Dendritic cell treated with granulocyte-macrophage colony-stimulating factor and Interleukin-4, amounts not matched to agents 40 ng/mL and 50 ng/mL, for 4 days (primary cell): ENCODE measurements at regions not wholly inside any gene's neighbourhood (a gene's known extent, or its start where the extent isn't known, plus 50 kb on each side); places are given as distances from the start of the nearest gene placed in this dataset.

Experiments used
- H3K27ac Mint-ChIP-seq: one replicate; pipeline ENCODE4 v1.8.0; 2022; ENCODE audit warnings: mild to moderate bottlenecking, mixed read lengths
- H3K27me3 Mint-ChIP-seq: one replicate; pipeline ENCODE4 v1.8.0; 2022; ENCODE audit warnings: mild to moderate bottlenecking, mixed read lengths
- H3K36me3 Mint-ChIP-seq: one replicate; pipeline ENCODE4 v1.8.0; 2022; ENCODE audit warnings: low read depth, mixed read lengths
- H3K4me1 Mint-ChIP-seq: one replicate; pipeline ENCODE4 v1.8.0; 2022; ENCODE audit warnings: low read depth, mixed read lengths
- H3K4me3 Mint-ChIP-seq: one replicate; pipeline ENCODE4 v1.8.0; 2022; ENCODE audit warnings: mild to moderate bottlenecking, moderate library complexity, mixed read lengths
- H3K9me3 Mint-ChIP-seq: one replicate; pipeline ENCODE4 v1.8.0; 2022; ENCODE audit warnings: mixed read lengths
- intact Hi-C: fragments of 100-400 bp; cut with micrococcal nuclease; formaldehyde crosslinking; loops from one replicate; pipeline ENCODE4 v1.15.0; 2022

DNA sequence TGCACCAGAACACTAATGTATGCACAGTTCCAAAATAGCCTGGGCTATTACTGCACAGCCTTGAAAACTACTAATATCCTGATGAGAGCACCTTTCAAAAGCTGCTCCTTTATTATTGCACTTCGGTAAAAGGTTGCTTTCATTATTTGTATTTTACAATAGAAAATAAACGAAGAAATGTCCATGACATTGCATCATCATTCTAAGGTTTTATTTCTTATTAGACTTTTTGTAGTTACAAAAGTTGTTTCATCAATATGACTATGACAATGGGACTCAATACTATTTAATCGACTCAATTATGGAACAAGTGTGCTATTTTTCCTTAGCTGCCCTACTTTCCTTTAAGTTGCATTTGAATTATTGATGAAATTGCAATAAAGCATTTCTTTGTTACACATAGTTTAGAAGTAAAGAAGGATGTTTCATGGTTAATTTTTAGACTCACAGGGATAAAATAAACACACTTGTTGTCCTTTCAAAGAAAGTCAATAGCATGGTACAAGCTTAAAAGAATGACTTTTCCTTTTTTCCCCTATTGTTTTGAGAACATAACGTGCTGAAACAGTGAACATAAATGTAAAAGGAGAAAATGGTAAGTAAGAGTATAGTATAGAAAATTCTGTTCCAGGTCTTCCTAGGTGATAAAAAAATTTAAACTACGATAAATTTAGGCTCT, 407.6 kb downstream of the BCAT1 start:
- H3K36me3 Mint-ChIP-seq = no peaks in the 10 kb centered on the region
- no peaks in the 10 kb centered on the region for H3K9me3 Mint-ChIP-seq
- no peak overlapping the region for H3K27ac Mint-ChIP-seq
- H3K27me3 Mint-ChIP-seq = no peaks in the 10 kb centered on the region
- intact Hi-C loops = no loop called here
- H3K4me1 Mint-ChIP-seq = no peaks in the 10 kb centered on the region
- no peak overlapping the region for H3K4me3 Mint-ChIP-seq

GRCh38 chr12:24539646-24540045, 409.3 kb downstream of the BCAT1 start:
- no peak overlapping the region for H3K4me3 Mint-ChIP-seq
- no peaks in the 10 kb centered on the region for H3K9me3 Mint-ChIP-seq
- no peak overlapping the region for H3K27ac Mint-ChIP-seq
- H3K36me3 Mint-ChIP-seq = no peaks in the 10 kb centered on the region
- intact Hi-C loops = no loop called here
- no peaks in the 10 kb centered on the region for H3K4me1 Mint-ChIP-seq
- H3K27me3 Mint-ChIP-seq = no peaks in the 10 kb centered on the region

DNA sequence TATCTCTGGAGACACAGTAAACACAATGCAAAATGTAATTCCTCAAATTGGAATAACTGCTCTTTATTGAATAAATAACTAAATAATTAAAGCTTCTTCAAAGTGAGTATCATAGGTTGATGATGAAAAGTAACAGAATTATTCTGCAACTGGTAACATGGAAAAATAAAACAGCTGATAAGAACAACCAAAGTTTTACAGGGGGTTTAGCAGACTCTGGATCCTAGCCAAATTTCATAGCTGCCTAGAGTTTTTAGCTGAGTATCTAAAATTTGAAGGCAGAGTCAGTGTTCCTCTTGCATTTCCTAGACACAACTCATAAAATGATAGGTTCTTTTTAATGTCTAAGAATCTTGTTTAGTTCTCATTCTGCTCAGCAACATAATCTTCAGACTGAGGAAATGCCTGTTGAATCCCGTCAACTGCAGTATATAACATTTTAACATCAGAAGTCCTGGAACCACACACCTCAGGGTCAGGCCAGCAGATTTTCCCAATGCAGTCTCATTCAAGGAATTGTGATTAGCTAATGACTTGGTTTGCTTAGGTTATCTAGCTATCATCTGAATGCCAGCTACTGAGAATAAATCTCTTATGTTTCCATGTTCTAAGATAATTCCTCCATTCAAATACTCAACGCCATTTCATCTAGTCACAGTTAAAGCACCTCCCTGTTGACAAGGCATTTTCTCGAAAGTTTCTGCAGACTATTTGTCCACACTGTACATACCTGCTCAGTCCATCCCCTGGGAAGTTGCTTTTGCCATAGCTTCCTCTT, 411.6 kb downstream of the BCAT1 start:
- intact Hi-C loops = no loop called here
- Mint-ChIP-seq H3K27me3 (no peaks in the 10 kb centered on the region), H3K4me3 (no peak overlapping the region), H3K9me3 (no peaks in the 10 kb centered on the region), H3K4me1 (no peaks in the 10 kb centered on the region), H3K27ac (no peak overlapping the region), H3K36me3 (no peaks in the 10 kb centered on the region)

DNA sequence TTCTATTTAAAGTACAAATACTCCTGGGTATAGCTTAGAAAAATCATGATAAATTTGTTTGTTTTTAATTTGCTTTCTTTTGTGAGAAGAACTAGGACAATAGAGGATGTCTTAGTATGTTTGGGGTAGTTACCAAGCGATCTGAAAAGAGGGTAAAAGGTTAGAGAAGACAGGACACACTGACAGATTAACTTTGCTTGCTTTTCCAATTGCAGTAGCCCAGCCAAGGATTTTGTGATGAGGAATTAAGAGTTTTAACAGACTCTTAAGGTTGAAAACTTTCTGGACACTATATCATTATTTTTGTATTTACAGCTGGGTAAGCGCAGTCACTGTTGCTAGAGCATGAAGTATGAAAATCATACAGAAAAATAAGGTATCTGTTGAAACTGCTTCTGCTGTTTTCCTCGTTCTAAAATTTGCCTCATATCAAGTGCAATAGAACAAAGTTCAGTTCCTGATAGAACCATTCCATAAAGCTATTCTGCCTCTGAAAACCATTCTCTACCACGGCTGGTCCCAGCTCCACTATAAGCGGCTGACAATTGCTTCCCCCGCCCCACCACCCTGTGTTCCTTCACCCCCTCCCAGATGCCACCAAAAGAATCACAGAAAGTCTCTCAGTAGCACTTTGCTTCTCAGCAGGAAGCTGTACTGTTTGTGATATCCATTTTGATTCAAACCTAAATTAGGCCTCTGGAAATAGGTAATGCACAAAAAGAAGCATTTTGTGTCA, 413.4 kb downstream of the BCAT1 start:
- Mint-ChIP-seq H3K9me3 (no peaks in the 10 kb centered on the region), H3K27me3 (no peaks in the 10 kb centered on the region)

DNA sequence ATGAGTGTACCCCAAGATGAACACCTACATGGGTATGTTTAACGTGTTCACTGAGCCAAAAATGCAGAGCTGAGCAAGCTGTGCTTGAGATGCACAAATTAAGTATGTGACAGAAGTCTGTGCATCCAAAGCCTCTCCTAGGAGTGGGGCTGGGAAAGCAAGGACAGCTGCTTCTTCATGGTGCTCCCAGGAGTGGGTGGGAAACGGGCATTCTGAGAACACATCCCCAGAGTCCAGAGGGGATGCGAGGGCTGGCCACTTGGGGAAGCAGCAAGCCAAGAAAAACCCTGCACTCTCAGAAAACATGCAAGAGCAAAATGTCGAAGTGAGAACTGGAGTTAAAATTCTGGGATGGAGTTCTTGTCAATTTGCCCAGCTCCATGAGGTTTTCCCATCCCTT, 414.3 kb downstream of the BCAT1 start:
- Mint-ChIP-seq H3K36me3 (no peaks in the 10 kb centered on the region), H3K27me3 (no peaks in the 10 kb centered on the region), H3K27ac (no peak overlapping the region), H3K4me3 (no peak overlapping the region), H3K9me3 (no peaks in the 10 kb centered on the region), H3K4me1 (no peaks in the 10 kb centered on the region)
- intact Hi-C loops = no loop called here

More for the DNA sequence above, 413.4 kb downstream of the BCAT1 start:
- intact Hi-C loops = no loop called here
- no peaks in the 10 kb centered on the region for H3K36me3 Mint-ChIP-seq
- H3K4me1 Mint-ChIP-seq = no peaks in the 10 kb centered on the region
- H3K27ac Mint-ChIP-seq = no peak overlapping the region
- H3K4me3 Mint-ChIP-seq = no peak overlapping the region

DNA sequence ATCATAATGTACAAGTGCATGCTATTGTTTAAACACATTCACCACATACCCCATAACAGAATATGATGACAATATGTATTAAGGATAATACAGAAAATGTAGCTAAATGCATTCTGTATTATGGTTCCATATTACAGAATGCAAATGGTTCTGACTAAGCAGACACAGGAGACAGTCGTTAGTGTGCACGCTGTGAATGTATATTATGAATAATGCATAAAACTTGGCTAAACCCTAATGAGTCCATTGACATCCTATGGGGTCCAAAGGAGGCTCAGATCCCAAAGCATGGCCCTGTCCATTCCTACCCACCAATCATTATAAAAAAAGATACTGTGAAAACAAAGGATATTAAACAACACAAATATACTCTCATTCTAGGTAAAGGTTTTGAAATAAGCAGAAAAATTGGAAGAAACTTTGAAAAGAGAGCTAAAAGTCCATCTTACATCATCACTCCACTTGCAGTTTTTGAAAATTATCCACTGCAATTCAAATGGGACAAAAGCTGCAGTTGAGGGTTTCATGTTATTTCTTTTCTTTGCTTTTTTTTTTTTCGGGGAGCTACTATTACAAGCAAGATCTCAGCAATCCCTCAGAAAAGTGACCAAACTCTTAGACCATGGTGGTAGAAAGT, 415.1 kb downstream of the BCAT1 start:
- Mint-ChIP-seq H3K4me3 (no peak overlapping the region), H3K9me3 (no peaks in the 10 kb centered on the region), H3K4me1 (no peaks in the 10 kb centered on the region), H3K27me3 (no peaks in the 10 kb centered on the region), H3K36me3 (no peaks in the 10 kb centered on the region), H3K27ac (no peak overlapping the region)
- intact Hi-C loops = no loop called here

- H3K36me3 Mint-ChIP-seq = no peaks in the 10 kb centered on the region
- intact Hi-C loops = no loop called here
- H3K27ac Mint-ChIP-seq = no peak overlapping the region
- H3K27me3 Mint-ChIP-seq = no peaks in the 10 kb centered on the region
- H3K4me1 Mint-ChIP-seq = no peaks in the 10 kb centered on the region
- H3K9me3 Mint-ChIP-seq = peaks cover 10% of the 10 kb centered on the region
- no peak overlapping the region for H3K4me3 Mint-ChIP-seq
These were observed 418.2 kb downstream of the BCAT1 start for GRCh38 chr12:24530689-24531088.

GRCh38 chr12:24527102-24527501, 421.8 kb downstream of the BCAT1 start:
- Mint-ChIP-seq H3K27me3 (no peaks in the 10 kb centered on the region), H3K4me1 (no peaks in the 10 kb centered on the region), H3K9me3 (peaks cover 14% of the 10 kb centered on the region), H3K27ac (no peak overlapping the region), H3K4me3 (no peak overlapping the region), H3K36me3 (no peaks in the 10 kb centered on the region)
- intact Hi-C loops = no loop called here

- intact Hi-C loops = no loop called here
- Mint-ChIP-seq H3K27me3 (no peaks in the 10 kb centered on the region), H3K4me1 (no peaks in the 10 kb centered on the region), H3K36me3 (no peaks in the 10 kb centered on the region), H3K9me3 (peaks cover 47% of the 10 kb centered on the region), H3K4me3 (no peak overlapping the region), H3K27ac (no peak overlapping the region)
These were observed 426.2 kb downstream of the BCAT1 start for GRCh38 chr12:24522736-24523135.

DNA sequence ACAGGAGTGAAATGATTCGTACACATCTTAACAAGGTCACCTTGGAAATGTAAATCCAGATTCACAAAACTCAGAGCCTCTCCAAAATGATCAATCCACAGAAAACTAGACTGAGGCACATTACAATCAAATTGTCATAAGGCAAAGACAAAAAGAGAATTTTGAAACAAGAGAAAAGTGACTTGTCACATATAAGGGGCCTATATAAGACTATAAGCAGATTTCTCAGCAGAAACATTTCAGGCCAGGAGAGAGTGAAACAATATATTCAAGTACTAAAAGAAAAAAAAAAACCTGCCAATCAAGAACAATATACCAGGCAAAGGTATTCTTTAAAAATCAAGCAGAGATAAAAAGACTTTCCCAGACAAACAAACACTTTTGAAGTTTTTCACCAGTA, 429.1 kb downstream of the BCAT1 start:
- no peaks in the 10 kb centered on the region for H3K4me1 Mint-ChIP-seq
- H3K27ac Mint-ChIP-seq = no peak overlapping the region
- no peak overlapping the region for H3K4me3 Mint-ChIP-seq
- intact Hi-C loops = no loop called here
- no peaks in the 10 kb centered on the region for H3K27me3 Mint-ChIP-seq
- H3K36me3 Mint-ChIP-seq = no peaks in the 10 kb centered on the region
- H3K9me3 Mint-ChIP-seq = peaks cover 34% of the 10 kb centered on the region

GRCh38 chr12:24517000-24517399, 431.9 kb downstream of the BCAT1 start:
- no peaks in the 10 kb centered on the region for H3K36me3 Mint-ChIP-seq
- peaks cover 32% of the 10 kb centered on the region for H3K9me3 Mint-ChIP-seq
- H3K4me1 Mint-ChIP-seq = no peaks in the 10 kb centered on the region
- H3K4me3 Mint-ChIP-seq = no peak overlapping the region
- intact Hi-C loops = no loop called here
- H3K27me3 Mint-ChIP-seq = no peaks in the 10 kb centered on the region
- no peak overlapping the region for H3K27ac Mint-ChIP-seq

DNA sequence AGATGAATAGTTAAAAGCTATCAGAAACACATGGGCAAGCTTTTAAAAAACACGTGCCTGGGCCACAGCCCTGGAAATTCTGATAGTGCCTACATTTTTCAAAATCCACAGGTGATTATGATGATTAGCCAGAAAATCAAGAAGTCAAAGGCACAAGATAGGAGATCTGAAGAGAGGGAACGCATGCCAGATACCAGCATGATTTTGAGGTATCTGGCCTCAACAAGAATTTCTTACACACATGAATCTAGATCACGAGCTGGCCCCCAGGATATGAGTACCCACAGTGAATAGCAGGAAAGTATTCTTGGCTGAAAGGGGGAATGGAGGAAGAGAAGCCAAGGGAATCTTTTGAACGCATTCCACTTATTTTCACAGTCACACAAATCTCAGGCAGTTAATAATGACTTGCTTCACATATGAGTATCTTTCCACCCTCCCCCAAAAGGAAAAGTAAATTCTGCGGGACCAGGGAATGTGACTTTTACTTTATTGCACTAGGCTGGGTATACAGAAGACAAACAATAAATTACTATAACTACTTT, 438.2 kb downstream of the BCAT1 start:
- no peaks in the 10 kb centered on the region for H3K36me3 Mint-ChIP-seq
- intact Hi-C loops = no loop called here

GRCh38 chr12:24507827-24508226, 441.1 kb downstream of the BCAT1 start:
- H3K27me3 Mint-ChIP-seq = no peaks in the 10 kb centered on the region
- no peaks in the 10 kb centered on the region for H3K36me3 Mint-ChIP-seq
- no peaks in the 10 kb centered on the region for H3K4me1 Mint-ChIP-seq
- H3K9me3 Mint-ChIP-seq = no peaks in the 10 kb centered on the region
- H3K27ac Mint-ChIP-seq = no peak overlapping the region
- intact Hi-C loops = no loop called here
- H3K4me3 Mint-ChIP-seq = no peak overlapping the region

More for the DNA sequence above, 438.2 kb downstream of the BCAT1 start:
- no peaks in the 10 kb centered on the region for H3K4me1 Mint-ChIP-seq
- H3K4me3 Mint-ChIP-seq = no peak overlapping the region
- no peak overlapping the region for H3K27ac Mint-ChIP-seq
- H3K27me3 Mint-ChIP-seq = no peaks in the 10 kb centered on the region
- H3K9me3 Mint-ChIP-seq = no peaks in the 10 kb centered on the region
